H1 (cell line): ENCODE measurements at regions not wholly inside any gene's neighbourhood (a gene's known extent, or its start where the extent isn't known, plus 50 kb on each side); places are given as distances from the start of the nearest gene placed in this dataset.

ENCODE experiments used
- CTCF ChIA-PET: fragments of 300-600 bp; sonication (Branson Sonifier 250); formaldehyde crosslinking; loops from one replicate; lab custom pipeline; 2021; ENCODE audit not compliant: partially characterized antibody; lab: Charles Lee
- POLR2A ChIA-PET: fragments of 300-600 bp; sonication (Branson Sonifier 250); formaldehyde crosslinking; loops from one replicate; lab custom pipeline; 2021; ENCODE audit warnings: inconsistent platforms; ENCODE audit not compliant: partially characterized antibody; lab: Charles Lee
- DNase-seq, 2 experiments: peaks; one replicate each; pipeline versions ENCODE4 v3.0.0 to v3.0.0-alpha.2; 2010 to 2022; ENCODE audit warnings: low spot score in 2 of 2, low read depth in 1 of 2, mixed read lengths in 1 of 2
- FAIRE-seq: peaks from 2 replicates; lab custom pipeline; 2011; peaks lifted over from hg19 to GRCh38; lab: Jason Lieb, UNC
- H2AFZ ChIP-seq: 2 replicates; pipeline ENCODE4 v1.8.1; 2012; ENCODE audit warnings: low read length, inconsistent platforms
- H2AK5ac ChIP-seq: 2 replicates; pipeline ENCODE4 v1.6.1; 2013; ENCODE audit warnings: low read depth, low read length
- H2BK120ac ChIP-seq: replicated peaks from 2 replicates; pipeline ENCODE3; 2013; ENCODE audit warnings: low read depth, low read length, inconsistent platforms
- H2BK12ac ChIP-seq: 2 replicates; pipeline ENCODE4 v1.6.1; 2013; ENCODE audit warnings: low read depth, low read length
- H2BK15ac ChIP-seq: 2 replicates; pipeline ENCODE4 v1.6.1; 2013; ENCODE audit warnings: low read length
- H2BK20ac ChIP-seq: 2 replicates; pipeline ENCODE4 v1.6.1; 2013; ENCODE audit warnings: low read length
- H2BK5ac ChIP-seq: 2 replicates; pipeline ENCODE4 v1.6.1; 2013; ENCODE audit warnings: low read depth, low read length
- H3K14ac ChIP-seq: 2 replicates; pipeline ENCODE4 v1.6.1; 2013; ENCODE audit warnings: inconsistent platforms; ENCODE audit not compliant: insufficient read length
- H3K18ac ChIP-seq: 2 replicates; pipeline ENCODE4 v1.6.1; 2013; ENCODE audit warnings: low read length; ENCODE audit errors: extremely low read depth
- H3K23ac ChIP-seq: 2 replicates; pipeline ENCODE4 v1.6.1; 2013; ENCODE audit warnings: inconsistent platforms; ENCODE audit not compliant: insufficient read length
- H3K23me2 ChIP-seq: 2 replicates; pipeline ENCODE4 v1.6.1; 2013; ENCODE audit warnings: low read depth, low read length
- H3K27ac ChIP-seq: 2 replicates; pipeline ENCODE4 v1.6.1; 2011; ENCODE audit warnings: low read depth, low read length, inconsistent platforms
- H3K27me3 ChIP-seq, 4 experiments: replicated peaks in 1 of 4; 1 replicate in 1 of 4; 2 replicates in 3 of 4; pipeline versions ENCODE4 v1.6.1 to v1.8.1; 2011 to 2013; ENCODE audit warnings: low read length in 3 of 4, mild to moderate bottlenecking in 3 of 4, inconsistent platforms in 2 of 4, mixed read lengths in 2 of 4, moderate library complexity in 1 of 4; ENCODE audit not compliant: control insufficient read depth in 3 of 4, insufficient read depth in 3 of 4; ENCODE audit errors: extremely low read depth in 1 of 4
- H3K36me3 ChIP-seq, 4 experiments: 2 replicates each; pipeline versions ENCODE4 v1.6.1 to v1.8.1; 2011 to 2013; ENCODE audit warnings: mild to moderate bottlenecking in 4 of 4, low read length in 3 of 4, moderate library complexity in 2 of 4, control low read depth in 1 of 4, inconsistent platforms in 1 of 4; ENCODE audit not compliant: insufficient read depth in 4 of 4, control insufficient read depth in 2 of 4
- H3K4ac ChIP-seq: replicated peaks from 2 replicates; pipeline ENCODE3; 2013; ENCODE audit warnings: low read length, low read depth, mixed read lengths, inconsistent platforms; ENCODE audit not compliant: insufficient read length
- H3K4me1 ChIP-seq, 4 experiments: replicated peaks in 1 of 4; 1 replicate in 1 of 4; 2 replicates in 3 of 4; pipeline versions ENCODE4 v1.6.1 to v1.8.1; 2011 to 2013; ENCODE audit warnings: low read length in 3 of 4, inconsistent platforms in 2 of 4, mixed read lengths in 1 of 4; ENCODE audit not compliant: insufficient read depth in 4 of 4, control insufficient read depth in 3 of 4
- H3K4me2 ChIP-seq, 2 experiments: 2 replicates each; pipeline versions ENCODE4 v1.6.1 to v1.8.1; 2011 to 2013; ENCODE audit warnings: low read depth in 2 of 2, low read length in 2 of 2, control low read depth in 1 of 2, inconsistent platforms in 1 of 2, mild to moderate bottlenecking in 1 of 2; ENCODE audit not compliant: insufficient read depth in 1 of 2
- H3K4me3 ChIP-seq, 4 experiments: fragments of 200-600, 300-600 bp in 1 of 4; sonication (generic), shearing (Covaris generic), sonication (Bioruptor Twin) in 1 of 4; 2 replicates each; pipeline versions ENCODE4 v1.5.1 to v1.8.1; 2011 to 2016; ENCODE audit warnings: low read length in 4 of 4, low read depth in 3 of 4, control low read depth in 2 of 4, inconsistent platforms in 2 of 4, mild to moderate bottlenecking in 2 of 4, mixed read lengths in 1 of 4, moderate library complexity in 1 of 4; ENCODE audit not compliant: insufficient read depth in 2 of 4; ENCODE audit errors: extremely low read depth in 1 of 4
- H3K56ac ChIP-seq: replicated peaks from 2 replicates; pipeline ENCODE3; 2013; ENCODE audit warnings: low read depth, mild to moderate bottlenecking, mixed read lengths, low read length, inconsistent platforms; ENCODE audit not compliant: insufficient read length
- H3K79me1 ChIP-seq: 2 replicates; pipeline ENCODE4 v1.6.1; 2013; ENCODE audit warnings: low read depth, low read length, control low read depth
- H3K79me2 ChIP-seq, 2 experiments: 2 replicates each; pipeline versions ENCODE4 v1.6.1 to v1.8.1; 2012 to 2013; ENCODE audit warnings: low read length in 2 of 2, mild to moderate bottlenecking in 2 of 2, inconsistent platforms in 1 of 2; ENCODE audit not compliant: insufficient read depth in 2 of 2, control insufficient read depth in 1 of 2
- H3K9ac ChIP-seq, 4 experiments: replicated peaks in 1 of 4; 1 replicate in 1 of 4; 2 replicates in 3 of 4; pipeline versions ENCODE4 v1.6.1 to v1.8.1; 2011 to 2013; ENCODE audit warnings: low read depth in 3 of 4, low read length in 3 of 4, control low read depth in 2 of 4, mild to moderate bottlenecking in 2 of 4, moderate library complexity in 2 of 4, inconsistent platforms in 1 of 4; ENCODE audit errors: extremely low read depth in 1 of 4
- H3K9me3 ChIP-seq, 2 experiments: 2 replicates each; pipeline versions ENCODE4 v1.6.1 to v1.8.1; 2012 to 2013; ENCODE audit warnings: mild to moderate bottlenecking in 2 of 2, moderate library complexity in 2 of 2, control low read depth in 1 of 2, inconsistent platforms in 1 of 2, low read depth in 1 of 2, low read length in 1 of 2, mixed read lengths in 1 of 2; ENCODE audit not compliant: insufficient read depth in 2 of 2
- H4K20me1 ChIP-seq, 2 experiments: replicated peaks in 1 of 2; 2 replicates each; pipeline versions ENCODE3 to v1.8.1; 2011 to 2013; ENCODE audit warnings: inconsistent platforms in 2 of 2, low read length in 2 of 2, mild to moderate bottlenecking in 1 of 2; ENCODE audit not compliant: insufficient read depth in 2 of 2, control insufficient read depth in 1 of 2
- H4K5ac ChIP-seq: 2 replicates; pipeline ENCODE4 v1.6.1; 2013; ENCODE audit warnings: low read length, low read depth, mixed read lengths, inconsistent platforms; ENCODE audit not compliant: insufficient read length
- H4K8ac ChIP-seq: 2 replicates; pipeline ENCODE4 v1.8.0; 2013; ENCODE audit warnings: mild to moderate bottlenecking, moderate library complexity, low read length, inconsistent platforms; ENCODE audit not compliant: insufficient read depth; ENCODE audit errors: extremely low read depth
- H4K91ac ChIP-seq: replicated peaks from 2 replicates; pipeline ENCODE3; 2013; ENCODE audit warnings: low read length, mixed read lengths, inconsistent platforms; ENCODE audit not compliant: insufficient read length
- BACH1 ChIP-seq: IDR thresholded peaks from 2 replicates; pipeline ENCODE4 v1.6.1; 2012; ENCODE audit warnings: low read length, improper control_type of control experiment
- JUN ChIP-seq: IDR thresholded peaks from 2 replicates; pipeline ENCODE4 v1.6.1; 2011; ENCODE audit warnings: low read depth, mild to moderate bottlenecking, improper control_type of control experiment, low read length
- NRF1 ChIP-seq: IDR thresholded peaks from 2 replicates; pipeline ENCODE4 v1.6.1; 2011; ENCODE audit warnings: mild to moderate bottlenecking, low read depth, low read length, improper control_type of control experiment
- WGBS, 2 experiments: shearing (Covaris generic) in 1 of 2; methylation state at CpG; one replicate each; pipeline versions ENCODE4 v1.1.6 to v1.1.7; 2013 to 2015; ENCODE audit warnings: low lambda C conversion rate in 2 of 2, mixed read lengths in 2 of 2, inconsistent platforms in 1 of 2, low coverage in 1 of 2, missing lambda C conversion rate in 1 of 2; ENCODE audit not compliant: insufficient replicate concordance in 2 of 2, insufficient coverage in 1 of 2, insufficient read length in 1 of 2; ENCODE audit errors: extremely low coverage in 1 of 2, missing lambda C conversion rate in 1 of 2; 5-methylcytosine and 5-hydroxymethylcytosine counted together
- TF ChIP-seq, protein P1 (sequence below), 3 experiments: IDR thresholded peaks; 1 replicate in 2 of 3; 2 replicates in 1 of 3; pipeline versions ENCODE4 v1.5.1 to v1.6.1; 2011; ENCODE audit warnings: low read length in 3 of 3, mild to moderate bottlenecking in 3 of 3, inconsistent platforms in 2 of 3, low read depth in 1 of 3, moderate library complexity in 1 of 3; ENCODE audit not compliant: insufficient read depth in 1 of 3; ENCODE audit errors: control extremely low read depth in 1 of 3
- TF ChIP-seq, protein P2 (sequence below): IDR thresholded peaks from 2 replicates; pipeline ENCODE4 v1.6.1; 2012; ENCODE audit warnings: inconsistent platforms

DNA sequence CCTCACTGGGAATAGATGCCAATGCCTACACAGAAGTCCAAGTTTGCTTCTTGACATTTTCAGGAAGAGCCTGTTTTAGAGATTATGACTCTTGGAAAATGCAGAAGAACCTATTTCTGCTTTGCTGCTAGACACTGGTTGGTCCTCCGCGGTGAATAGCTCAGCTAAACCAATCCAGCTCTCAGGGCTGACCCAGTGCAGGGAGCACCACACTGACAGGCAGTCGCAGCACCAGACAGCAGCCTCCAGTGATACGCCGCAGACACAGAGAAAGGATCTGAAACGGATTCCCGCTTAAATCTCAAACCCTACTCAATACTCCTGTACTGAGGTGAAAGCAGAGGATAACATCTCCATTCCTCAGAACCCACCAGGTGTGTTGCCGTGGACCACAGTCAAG lies 183.4 kb downstream of the ENGASE start:
- no peak overlapping the region for H4K91ac ChIP-seq
- no peaks in the 10 kb centered on the region for H4K20me1 ChIP-seq
- POLR2A ChIA-PET, result no interaction called here
- no peak overlapping the region for H2BK5ac ChIP-seq
- H3K23me2 ChIP-seq, result no peaks in the 10 kb centered on the region
- H3K79me2 ChIP-seq, result no peaks in the 10 kb centered on the region
- no peak overlapping the region for H2BK12ac ChIP-seq
- no peaks in the 10 kb centered on the region for H3K79me1 ChIP-seq
- no peak for FAIRE-seq
- H2BK20ac ChIP-seq, result no peak overlapping the region
- no peak for DNase-seq
- no peak overlapping the region for H2AFZ ChIP-seq
- no peak overlapping the region for H3K4ac ChIP-seq
- H2BK120ac ChIP-seq, result no peak overlapping the region
- no peak overlapping the region for H3K56ac ChIP-seq
- no peak overlapping the region for H2AK5ac ChIP-seq
- H3K18ac ChIP-seq, result no peak overlapping the region
- no peak overlapping the region for H3K4me2 ChIP-seq
- H3K14ac ChIP-seq, result no peak overlapping the region
- WGBS, 2 experiments, result 95% methylated on average over 8 of the region's 8 CpGs; no CpG with 5 or more reads in 1 of the 2 experiments
- no peak overlapping the region for H3K23ac ChIP-seq
- CTCF ChIA-PET, result interaction anchor here (1.2 to 1.5 kb wide), 4 partner anchors 10 to 193 kb away, joined by 3 to 5 read pairs (median 4); no protein-coding TSS in a partner anchor
- H4K8ac ChIP-seq, result no peak overlapping the region
- H3K4me1 ChIP-seq, result peaks cover 0 to 3% (median under 1%) of the 10 kb centered on the region in 4 experiments; a peak in 2 of 7 replicates
- H3K36me3 ChIP-seq, result no peaks in the 10 kb centered on the region
- no peak overlapping the region for H3K4me3 ChIP-seq
- no peak overlapping the region for H3K9ac ChIP-seq
- H3K27me3 ChIP-seq, result 0 out of 7 replicates have a peak, but pooled peaks cover 0 to 4% (median 0%) of the 10 kb centered on the region in 4 experiments
- no peak overlapping the region for H3K27ac ChIP-seq
- H2BK15ac ChIP-seq, result no peak overlapping the region
- no peaks in the 10 kb centered on the region for H3K9me3 ChIP-seq
- H4K5ac ChIP-seq, result no peak overlapping the region
- no peak for TF ChIP-seq BACH1
- TF ChIP-seq, protein P1, sequence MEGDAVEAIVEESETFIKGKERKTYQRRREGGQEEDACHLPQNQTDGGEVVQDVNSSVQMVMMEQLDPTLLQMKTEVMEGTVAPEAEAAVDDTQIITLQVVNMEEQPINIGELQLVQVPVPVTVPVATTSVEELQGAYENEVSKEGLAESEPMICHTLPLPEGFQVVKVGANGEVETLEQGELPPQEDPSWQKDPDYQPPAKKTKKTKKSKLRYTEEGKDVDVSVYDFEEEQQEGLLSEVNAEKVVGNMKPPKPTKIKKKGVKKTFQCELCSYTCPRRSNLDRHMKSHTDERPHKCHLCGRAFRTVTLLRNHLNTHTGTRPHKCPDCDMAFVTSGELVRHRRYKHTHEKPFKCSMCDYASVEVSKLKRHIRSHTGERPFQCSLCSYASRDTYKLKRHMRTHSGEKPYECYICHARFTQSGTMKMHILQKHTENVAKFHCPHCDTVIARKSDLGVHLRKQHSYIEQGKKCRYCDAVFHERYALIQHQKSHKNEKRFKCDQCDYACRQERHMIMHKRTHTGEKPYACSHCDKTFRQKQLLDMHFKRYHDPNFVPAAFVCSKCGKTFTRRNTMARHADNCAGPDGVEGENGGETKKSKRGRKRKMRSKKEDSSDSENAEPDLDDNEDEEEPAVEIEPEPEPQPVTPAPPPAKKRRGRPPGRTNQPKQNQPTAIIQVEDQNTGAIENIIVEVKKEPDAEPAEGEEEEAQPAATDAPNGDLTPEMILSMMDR (IDR thresholded peaks at IDR 0.05; ENCODE audit: control extremely low read depth in 1 of 3, insufficient read depth in 1 of 3, low read depth in 1 of 3, low read length in 3 of 3), result no peak
- TF ChIP-seq NRF1, result no peak
- TF ChIP-seq, protein P2, sequence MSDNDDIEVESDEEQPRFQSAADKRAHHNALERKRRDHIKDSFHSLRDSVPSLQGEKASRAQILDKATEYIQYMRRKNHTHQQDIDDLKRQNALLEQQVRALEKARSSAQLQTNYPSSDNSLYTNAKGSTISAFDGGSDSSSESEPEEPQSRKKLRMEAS, result no peak
- TF ChIP-seq JUN, result no peak
